ENCODE measurements at regions not wholly inside any gene's neighbourhood (a gene's known extent, or its start where the extent isn't known, plus 50 kb on each side); places are given as distances from the start of the nearest gene placed in this dataset.

- TF ChIP-seq CTCF (IDR thresholded peaks at IDR 0.05; ENCODE audit: low read depth, low read length, poor library complexity, severe bottlenecking) (no peak), EZH2phosphoT487 (IDR thresholded peaks at IDR 0.05; ENCODE audit: borderline replicate concordance, low read length) (no peak)
These were observed 62.7 kb downstream of the NR2F2 start for GRCh38 chr15:96393209-96393513.
